IgD-negative memory B cell (primary cell): ENCODE measurements at regions not wholly inside any gene's neighbourhood (a gene's known extent, or its start where the extent isn't known, plus 50 kb on each side); places are given as distances from the start of the nearest gene placed in this dataset.

Source experiments
- H3K27ac Mint-ChIP-seq, 3 donors: one replicate each; pipeline ENCODE4 v1.8.0; 2020 to 2022; ENCODE audit warnings: mild to moderate bottlenecking in 3 of 3, mixed read lengths in 3 of 3, moderate library complexity in 1 of 3
- H3K27me3 Mint-ChIP-seq: one replicate; pipeline ENCODE4 v1.8.0; 2021; ENCODE audit warnings: mixed read lengths
- H3K36me3 Mint-ChIP-seq: one replicate; pipeline ENCODE4 v1.8.0; 2020; ENCODE audit warnings: mild to moderate bottlenecking, mixed read lengths
- H3K4me1 Mint-ChIP-seq, 3 donors: one replicate each; pipeline ENCODE4 v1.8.0; 2020 to 2022; ENCODE audit warnings: mixed read lengths in 3 of 3, mild to moderate bottlenecking in 1 of 3
- H3K4me3 Mint-ChIP-seq, 4 donors: one replicate each; pipeline ENCODE4 v1.8.0; 2020 to 2022; ENCODE audit warnings: mild to moderate bottlenecking in 4 of 4, mixed read lengths in 4 of 4, moderate library complexity in 3 of 4
- H3K9me3 Mint-ChIP-seq, 3 donors: one replicate each; pipeline ENCODE4 v1.8.0; 2020 to 2021; ENCODE audit warnings: mixed read lengths in 3 of 3, mild to moderate bottlenecking in 1 of 3

GRCh38 chr1:221891708-221892107, 149.8 kb upstream of the DUSP10 start:
- Mint-ChIP-seq H3K4me1 (peaks cover 0 to 6% (median 0%) of the 10 kb centered on the region in 3 donors), H3K36me3 (no peaks in the 10 kb centered on the region), H3K27me3 (no peaks in the 10 kb centered on the region), H3K4me3 (no peak overlapping the region), H3K27ac (no peak overlapping the region), H3K9me3 (no peaks in the 10 kb centered on the region)

GRCh38 chr1:221888801-221889200, 146.9 kb upstream of the DUSP10 start:
- Mint-ChIP-seq H3K27ac (no peak overlapping the region), H3K4me1 (peaks cover 0 to 6% (median 0%) of the 10 kb centered on the region in 3 donors), H3K27me3 (no peaks in the 10 kb centered on the region), H3K4me3 (no peak overlapping the region), H3K9me3 (no peaks in the 10 kb centered on the region), H3K36me3 (no peaks in the 10 kb centered on the region)

- Mint-ChIP-seq H3K27me3 (no peaks in the 10 kb centered on the region), H3K36me3 (no peaks in the 10 kb centered on the region), H3K27ac (no peak overlapping the region)
Measured at GRCh38 chr1:221888218-221888617, 146.3 kb upstream of the DUSP10 start.

GRCh38 chr1:221887758-221888157, 145.9 kb upstream of the DUSP10 start:
- Mint-ChIP-seq H3K36me3 (no peaks in the 10 kb centered on the region), H3K27ac (no peak overlapping the region), H3K27me3 (no peaks in the 10 kb centered on the region), H3K4me1 (peaks cover 0 to 6% (median 0%) of the 10 kb centered on the region in 3 donors), H3K9me3 (no peaks in the 10 kb centered on the region), H3K4me3 (no peak overlapping the region)

More at GRCh38 chr1:221888218-221888617, 146.3 kb upstream of the DUSP10 start:
- H3K4me3 Mint-ChIP-seq: no peak overlapping the region
- peaks cover 0 to 6% (median 0%) of the 10 kb centered on the region in 3 donors for H3K4me1 Mint-ChIP-seq
- H3K9me3 Mint-ChIP-seq: no peaks in the 10 kb centered on the region

- Mint-ChIP-seq H3K27me3 (no peaks in the 10 kb centered on the region), H3K4me1 (peaks cover 0 to 6% (median 0%) of the 10 kb centered on the region in 3 donors), H3K4me3 (no peak overlapping the region), H3K36me3 (no peaks in the 10 kb centered on the region), H3K27ac (no peak overlapping the region), H3K9me3 (no peaks in the 10 kb centered on the region)
Measured at GRCh38 chr1:221887415-221887746, 145.5 kb upstream of the DUSP10 start.

GRCh38 chr1:221886743-221887414, 145.0 kb upstream of the DUSP10 start:
- Mint-ChIP-seq H3K4me1 (peaks cover 0 to 6% (median 0%) of the 10 kb centered on the region in 3 donors), H3K9me3 (no peaks in the 10 kb centered on the region), H3K27ac (no peak overlapping the region), H3K4me3 (peak overlapping the region in 1 of 4 donors; percentile 59), H3K36me3 (no peaks in the 10 kb centered on the region), H3K27me3 (no peaks in the 10 kb centered on the region)

- H3K4me3 Mint-ChIP-seq: peak overlapping the region in 1 of 4 donors; percentile 59
- H3K4me1 Mint-ChIP-seq: peaks cover 0 to 6% (median 0%) of the 10 kb centered on the region in 3 donors
- H3K27me3 Mint-ChIP-seq: no peaks in the 10 kb centered on the region
- H3K9me3 Mint-ChIP-seq: no peaks in the 10 kb centered on the region
- H3K36me3 Mint-ChIP-seq: no peaks in the 10 kb centered on the region
- no peak overlapping the region for H3K27ac Mint-ChIP-seq
Measured at GRCh38 chr1:221886311-221886710, 144.4 kb upstream of the DUSP10 start.

GRCh38 chr1:221884821-221885220, 142.9 kb upstream of the DUSP10 start:
- no peaks in the 10 kb centered on the region for H3K36me3 Mint-ChIP-seq
- H3K27ac Mint-ChIP-seq: no peak overlapping the region
- H3K9me3 Mint-ChIP-seq: no peaks in the 10 kb centered on the region
- H3K4me3 Mint-ChIP-seq: no peak overlapping the region
- H3K4me1 Mint-ChIP-seq: peaks cover 0 to 6% (median 0%) of the 10 kb centered on the region in 3 donors
- H3K27me3 Mint-ChIP-seq: no peaks in the 10 kb centered on the region

GRCh38 chr1:221881805-221882581, 140.1 kb upstream of the DUSP10 start:
- Mint-ChIP-seq H3K4me3 (no peak overlapping the region), H3K27ac (no peak overlapping the region), H3K9me3 (no peaks in the 10 kb centered on the region), H3K27me3 (no peaks in the 10 kb centered on the region), H3K4me1 (peaks cover 0 to 3% (median 0%) of the 10 kb centered on the region in 3 donors), H3K36me3 (no peaks in the 10 kb centered on the region)

- Mint-ChIP-seq H3K27ac (no peak overlapping the region), H3K36me3 (no peaks in the 10 kb centered on the region), H3K4me1 (peaks cover 0 to 3% (median 0%) of the 10 kb centered on the region in 3 donors), H3K27me3 (no peaks in the 10 kb centered on the region), H3K9me3 (no peaks in the 10 kb centered on the region), H3K4me3 (no peak overlapping the region)
Measured at GRCh38 chr1:221880182-221880581, 138.3 kb upstream of the DUSP10 start.

- no peak overlapping the region for H3K27ac Mint-ChIP-seq
- H3K4me3 Mint-ChIP-seq: no peak overlapping the region
- peaks cover 2 to 6% (median 4%) of the 10 kb centered on the region in 3 donors for H3K4me1 Mint-ChIP-seq
- no peaks in the 10 kb centered on the region for H3K9me3 Mint-ChIP-seq
- H3K27me3 Mint-ChIP-seq: no peaks in the 10 kb centered on the region
- no peaks in the 10 kb centered on the region for H3K36me3 Mint-ChIP-seq
Measured at GRCh38 chr1:221878134-221878533, 136.2 kb upstream of the DUSP10 start.

- no peak overlapping the region for H3K4me3 Mint-ChIP-seq
- no peaks in the 10 kb centered on the region for H3K9me3 Mint-ChIP-seq
Measured at GRCh38 chr1:221877311-221877710, 135.4 kb upstream of the DUSP10 start.

GRCh38 chr1:221875004-221875330, 133.1 kb upstream of the DUSP10 start:
- H3K36me3 Mint-ChIP-seq: no peaks in the 10 kb centered on the region
- H3K27ac Mint-ChIP-seq: no peak overlapping the region
- H3K4me1 Mint-ChIP-seq: peaks cover 2 to 8% (median 6%) of the 10 kb centered on the region in 3 donors
- no peaks in the 10 kb centered on the region for H3K27me3 Mint-ChIP-seq
- no peaks in the 10 kb centered on the region for H3K9me3 Mint-ChIP-seq
- H3K4me3 Mint-ChIP-seq: no peak overlapping the region

More at GRCh38 chr1:221877311-221877710, 135.4 kb upstream of the DUSP10 start:
- Mint-ChIP-seq H3K36me3 (no peaks in the 10 kb centered on the region), H3K27ac (no peak overlapping the region), H3K27me3 (no peaks in the 10 kb centered on the region), H3K4me1 (peaks cover 2 to 8% (median 6%) of the 10 kb centered on the region in 3 donors)

GRCh38 chr1:221874285-221875003, 132.6 kb upstream of the DUSP10 start:
- H3K4me3 Mint-ChIP-seq: no peak overlapping the region
- no peaks in the 10 kb centered on the region for H3K36me3 Mint-ChIP-seq
- no peaks in the 10 kb centered on the region for H3K27me3 Mint-ChIP-seq
- peaks cover 2 to 8% (median 6%) of the 10 kb centered on the region in 3 donors for H3K4me1 Mint-ChIP-seq
- H3K9me3 Mint-ChIP-seq: no peaks in the 10 kb centered on the region
- no peak overlapping the region for H3K27ac Mint-ChIP-seq

- Mint-ChIP-seq H3K36me3 (no peaks in the 10 kb centered on the region), H3K27me3 (no peaks in the 10 kb centered on the region), H3K4me3 (no peak overlapping the region), H3K4me1 (peaks cover 2 to 8% (median 6%) of the 10 kb centered on the region in 3 donors), H3K27ac (no peak overlapping the region), H3K9me3 (no peaks in the 10 kb centered on the region)
Measured at GRCh38 chr1:221873673-221874072, 131.8 kb upstream of the DUSP10 start.
